Stomach smooth muscle (tissue), 2 donors: ENCODE measurements at regions not wholly inside any gene's neighbourhood (a gene's known extent, or its start where the extent isn't known, plus 50 kb on each side); places are given as distances from the start of the nearest gene placed in this dataset.

Experiments
- H3K27ac ChIP-seq: one replicate; pipeline ENCODE4 v1.7.0; 2013; ENCODE audit warnings: mild to moderate bottlenecking, low read length, inconsistent platforms
- H3K27me3 ChIP-seq, 2 donors: one replicate each; pipeline ENCODE4 v1.7.0; 2013; ENCODE audit warnings: low read length in 2 of 2; ENCODE audit not compliant: insufficient read depth in 2 of 2, control insufficient read depth in 1 of 2
- H3K36me3 ChIP-seq, 2 donors: one replicate each; pipeline ENCODE4 v1.7.0; 2013; ENCODE audit warnings: low read length in 2 of 2; ENCODE audit not compliant: control insufficient read depth in 2 of 2, insufficient read depth in 2 of 2
- H3K4me1 ChIP-seq: one replicate; pipeline ENCODE4 v1.7.0; 2013; ENCODE audit warnings: low read length; ENCODE audit not compliant: control insufficient read depth, insufficient read depth
- H3K4me3 ChIP-seq, 2 donors: one replicate each; pipeline ENCODE4 v1.7.0; 2013; ENCODE audit warnings: low read length in 2 of 2
- H3K9ac ChIP-seq, 2 donors: one replicate each; pipeline ENCODE4 v1.7.0; 2013; ENCODE audit warnings: low read length in 2 of 2, mild to moderate bottlenecking in 1 of 2
- H3K9me3 ChIP-seq, 2 donors: one replicate each; pipeline ENCODE4 v1.7.0; 2013; ENCODE audit warnings: low read length in 2 of 2; ENCODE audit not compliant: control insufficient read depth in 2 of 2
- donor health status: healthy.
- donor health status: Pancreatic carcinoma.

- Histone ChIP-seq H3K4me3 (peak overlapping the region in 1 of 2 donors; percentile 52), H3K27ac (peak overlapping the region; percentile 80), H3K9me3 (no peaks in the 10 kb centered on the region), H3K27me3 (no peaks in the 10 kb centered on the region), H3K9ac (peak overlapping the region in 1 of 2 donors; percentile 52), H3K4me1 (peaks cover 5% of the 10 kb centered on the region), H3K36me3 (no peaks in the 10 kb centered on the region)
Observed at GRCh38 chr4:123588631-123589241, 192.1 kb downstream of the SPRY1 start.

GRCh38 chr4:123589301-123589700, 192.7 kb downstream of the SPRY1 start:
- H3K27ac ChIP-seq, result peak overlapping the region; percentile 80

GRCh38 chr4:123591875-123592274, 195.3 kb downstream of the SPRY1 start:
- Histone ChIP-seq H3K27ac (no peak overlapping the region), H3K27me3 (no peaks in the 10 kb centered on the region), H3K9ac (no peak overlapping the region), H3K36me3 (no peaks in the 10 kb centered on the region), H3K4me3 (no peak overlapping the region), H3K4me1 (peaks cover 5% of the 10 kb centered on the region), H3K9me3 (no peaks in the 10 kb centered on the region)

More at GRCh38 chr4:123589301-123589700, 192.7 kb downstream of the SPRY1 start:
- H3K9me3 ChIP-seq, result no peaks in the 10 kb centered on the region
- no peak overlapping the region for H3K4me3 ChIP-seq
- no peak overlapping the region for H3K9ac ChIP-seq
- no peaks in the 10 kb centered on the region for H3K36me3 ChIP-seq
- H3K4me1 ChIP-seq, result peaks cover 5% of the 10 kb centered on the region
- H3K27me3 ChIP-seq, result no peaks in the 10 kb centered on the region

GRCh38 chr4:123593655-123594054, 197.1 kb downstream of the SPRY1 start:
- Histone ChIP-seq H3K4me1 (no peaks in the 10 kb centered on the region), H3K4me3 (no peak overlapping the region), H3K9ac (no peak overlapping the region), H3K27ac (no peak overlapping the region), H3K36me3 (no peaks in the 10 kb centered on the region), H3K9me3 (no peaks in the 10 kb centered on the region), H3K27me3 (no peaks in the 10 kb centered on the region)

GRCh38 chr4:123596805-123597204, 200.2 kb downstream of the SPRY1 start:
- Histone ChIP-seq H3K27ac (no peak overlapping the region), H3K9me3 (no peaks in the 10 kb centered on the region), H3K4me1 (peaks cover 6% of the 10 kb centered on the region), H3K27me3 (no peaks in the 10 kb centered on the region), H3K36me3 (no peaks in the 10 kb centered on the region), H3K9ac (no peak overlapping the region), H3K4me3 (no peak overlapping the region)

- H3K4me3 ChIP-seq, result no peak overlapping the region
- H3K9ac ChIP-seq, result no peak overlapping the region
- no peaks in the 10 kb centered on the region for H3K36me3 ChIP-seq
- H3K27me3 ChIP-seq, result no peaks in the 10 kb centered on the region
- H3K9me3 ChIP-seq, result no peaks in the 10 kb centered on the region
- H3K27ac ChIP-seq, result no peak overlapping the region
- peaks cover 6% of the 10 kb centered on the region for H3K4me1 ChIP-seq
Observed at GRCh38 chr4:123597586-123597985, 201.0 kb downstream of the SPRY1 start.

GRCh38 chr4:123598331-123598730, 201.7 kb downstream of the SPRY1 start:
- Histone ChIP-seq H3K4me3 (no peak overlapping the region), H3K36me3 (no peaks in the 10 kb centered on the region), H3K27ac (no peak overlapping the region), H3K9me3 (no peaks in the 10 kb centered on the region), H3K4me1 (peaks cover 6% of the 10 kb centered on the region), H3K27me3 (no peaks in the 10 kb centered on the region), H3K9ac (no peak overlapping the region)

GRCh38 chr4:123599061-123599919, 202.7 kb downstream of the SPRY1 start:
- H3K4me1 ChIP-seq, result peaks cover 6% of the 10 kb centered on the region
- no peaks in the 10 kb centered on the region for H3K9me3 ChIP-seq
- no peak overlapping the region for H3K27ac ChIP-seq
- no peak overlapping the region for H3K9ac ChIP-seq
- no peaks in the 10 kb centered on the region for H3K27me3 ChIP-seq
- no peak overlapping the region for H3K4me3 ChIP-seq
- H3K36me3 ChIP-seq, result no peaks in the 10 kb centered on the region

GRCh38 chr4:123599920-123600810, 203.6 kb downstream of the SPRY1 start:
- H3K9ac ChIP-seq, result no peak overlapping the region
- H3K27ac ChIP-seq, result no peak overlapping the region
- no peaks in the 10 kb centered on the region for H3K36me3 ChIP-seq
- peaks cover 6% of the 10 kb centered on the region for H3K4me1 ChIP-seq
- no peaks in the 10 kb centered on the region for H3K27me3 ChIP-seq
- H3K9me3 ChIP-seq, result no peaks in the 10 kb centered on the region
- no peak overlapping the region for H3K4me3 ChIP-seq

- peaks cover 6% of the 10 kb centered on the region for H3K4me1 ChIP-seq
- H3K9me3 ChIP-seq, result no peaks in the 10 kb centered on the region
- H3K4me3 ChIP-seq, result no peak overlapping the region
- no peaks in the 10 kb centered on the region for H3K27me3 ChIP-seq
- H3K36me3 ChIP-seq, result no peaks in the 10 kb centered on the region
- no peak overlapping the region for H3K9ac ChIP-seq
- no peak overlapping the region for H3K27ac ChIP-seq
Observed at GRCh38 chr4:123600987-123601904, 204.7 kb downstream of the SPRY1 start.
